HG02610 (cell line): ENCODE measurements at regions not wholly inside any gene's neighbourhood (a gene's known extent, or its start where the extent isn't known, plus 50 kb on each side); places are given as distances from the start of the nearest gene placed in this dataset.
"Not testable (repeated sequence)": the region's sequence is repeated elsewhere in the genome, so short reads cannot be mapped to it uniquely, and the experiment has no call there.

Source experiments
- ATAC-seq: cut with Tn5 transposase; IDR thresholded peaks from one replicate; pipeline ENCODE4 v1.9.1; 2021; ENCODE audit warnings: mild to moderate bottlenecking, moderate library complexity; ENCODE audit not compliant: unreplicated experiment

GRCh38 chr4:81617545-81617944, 145.8 kb upstream of the RASGEF1B start:
- no peak for ATAC-seq

GRCh38 chr4:81611221-81611620, 139.5 kb upstream of the RASGEF1B start:
- no peak for ATAC-seq

- ATAC-seq, result no peak
Observed at GRCh38 chr4:81609844-81610243, 138.1 kb upstream of the RASGEF1B start.

- ATAC-seq, result no peak
Observed at GRCh38 chr4:81607950-81608349, 136.2 kb upstream of the RASGEF1B start.

- ATAC-seq, result no peak
Observed at GRCh38 chr4:81606801-81607501, 135.2 kb upstream of the RASGEF1B start.

- ATAC-seq, result no peak
Observed at GRCh38 chr4:81606166-81606565, 134.5 kb upstream of the RASGEF1B start.

- no peak for ATAC-seq
Observed at GRCh38 chr4:81605271-81605670, 133.6 kb upstream of the RASGEF1B start.

- ATAC-seq, result no peak
Observed at GRCh38 chr4:81604683-81605218, 133.0 kb upstream of the RASGEF1B start.

- ATAC-seq, result no peak
Observed at GRCh38 chr4:81602854-81603253, 131.1 kb upstream of the RASGEF1B start.

GRCh38 chr4:81601358-81601694, 129.6 kb upstream of the RASGEF1B start:
- ATAC-seq, result no peak

- ATAC-seq, result no peak
Observed at GRCh38 chr4:81600520-81601357, 129.0 kb upstream of the RASGEF1B start.

- no peak for ATAC-seq
Observed at GRCh38 chr4:81599742-81600380, 128.2 kb upstream of the RASGEF1B start.

- ATAC-seq, result no peak
Observed at GRCh38 chr4:81595798-81596610, 124.3 kb upstream of the RASGEF1B start.

- ATAC-seq, result no peak
Observed at GRCh38 chr4:81595287-81595686, 123.6 kb upstream of the RASGEF1B start.

GRCh38 chr4:81594490-81595159, 122.9 kb upstream of the RASGEF1B start:
- no peak for ATAC-seq

- no peak for ATAC-seq
Observed at GRCh38 chr4:81592701-81593100, 121.0 kb upstream of the RASGEF1B start.

- ATAC-seq, result no peak
Observed at GRCh38 chr4:81590596-81590995, 118.9 kb upstream of the RASGEF1B start.

GRCh38 chr4:81589262-81589661, 117.6 kb upstream of the RASGEF1B start:
- no peak for ATAC-seq

GRCh38 chr4:81586706-81587105, 115.0 kb upstream of the RASGEF1B start:
- ATAC-seq, result no peak

- not testable (repeated sequence) for ATAC-seq
Observed at GRCh38 chr4:81580994-81581374, 109.3 kb upstream of the RASGEF1B start.
